ENCODE measurements at regions not wholly inside any gene's neighbourhood (a gene's known extent, or its start where the extent isn't known, plus 50 kb on each side); places are given as distances from the start of the nearest gene placed in this dataset.

- no peak for TF ChIP-seq CTCF (IDR thresholded peaks at IDR 0.05; ENCODE audit: low read depth, low read length, poor library complexity, severe bottlenecking)
- TF ChIP-seq EZH2phosphoT487 (IDR thresholded peaks at IDR 0.05; ENCODE audit: borderline replicate concordance, low read length), result no peak
Measured at GRCh38 chr6:81194374-81194773, 558.1 kb downstream of the TENT5A start.

All from DOHH2 (cell line).